ENCODE measurements at regions not wholly inside any gene's neighbourhood (a gene's known extent, or its start where the extent isn't known, plus 50 kb on each side); places are given as distances from the start of the nearest gene placed in this dataset.
A peak's percentile ranks its signal among the peaks of the same experiment; 100 is the strongest.

DNA sequence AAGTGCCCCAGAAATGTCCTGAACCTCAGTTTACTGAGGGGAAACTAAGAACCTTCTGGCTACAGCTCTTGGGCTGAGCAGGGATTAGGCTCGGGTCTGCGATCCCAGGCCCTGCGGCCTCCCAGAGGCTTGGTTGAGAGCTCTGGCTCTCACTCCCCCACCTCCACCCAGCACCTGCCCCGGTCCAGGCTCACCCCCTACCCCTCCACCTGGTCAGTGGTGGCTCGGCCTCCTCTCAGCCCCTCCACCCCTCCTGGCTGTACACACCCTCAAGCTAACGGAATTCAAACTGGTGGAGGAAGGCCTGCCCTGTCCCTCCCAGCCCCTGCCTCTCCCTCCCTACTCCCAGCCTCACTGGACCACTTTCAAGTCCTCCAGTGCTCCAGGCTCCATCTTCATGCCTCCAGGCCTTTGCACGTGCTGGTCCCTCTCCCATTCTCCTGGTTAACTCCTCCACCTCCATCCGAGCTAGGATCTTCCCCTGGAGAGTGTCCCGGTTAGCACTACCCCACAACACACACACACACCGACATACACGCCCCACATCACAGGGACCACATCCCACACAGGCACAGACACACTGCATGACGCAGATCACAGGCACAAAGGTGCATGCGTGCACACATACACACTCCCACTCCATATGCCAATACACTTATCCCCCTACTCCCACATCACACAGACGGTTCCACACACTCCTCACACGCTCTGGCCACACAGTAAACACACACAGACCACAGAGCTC lies 130.9 kb downstream of the C9orf50 start:
- H3K27ac Mint-ChIP-seq: peak overlapping the region; percentile 97
- H3K4me1 Mint-ChIP-seq: peaks cover 56% of the 10 kb centered on the region
- no peaks in the 10 kb centered on the region for H3K36me3 Mint-ChIP-seq
- H3K27me3 Mint-ChIP-seq: no peaks in the 10 kb centered on the region
- no peaks in the 10 kb centered on the region for H3K9me3 Mint-ChIP-seq
- peak overlapping the region; percentile 90 for H3K4me3 Mint-ChIP-seq

- Mint-ChIP-seq H3K4me3 (peak overlapping the region; percentile 89), H3K36me3 (no peaks in the 10 kb centered on the region), H3K4me1 (peaks cover 67% of the 10 kb centered on the region), H3K27ac (peak overlapping the region; percentile 97), H3K27me3 (no peaks in the 10 kb centered on the region), H3K9me3 (no peaks in the 10 kb centered on the region)
Observed at GRCh38 chr9:129487658-129488483, 133.0 kb downstream of the C9orf50 start.

DNA sequence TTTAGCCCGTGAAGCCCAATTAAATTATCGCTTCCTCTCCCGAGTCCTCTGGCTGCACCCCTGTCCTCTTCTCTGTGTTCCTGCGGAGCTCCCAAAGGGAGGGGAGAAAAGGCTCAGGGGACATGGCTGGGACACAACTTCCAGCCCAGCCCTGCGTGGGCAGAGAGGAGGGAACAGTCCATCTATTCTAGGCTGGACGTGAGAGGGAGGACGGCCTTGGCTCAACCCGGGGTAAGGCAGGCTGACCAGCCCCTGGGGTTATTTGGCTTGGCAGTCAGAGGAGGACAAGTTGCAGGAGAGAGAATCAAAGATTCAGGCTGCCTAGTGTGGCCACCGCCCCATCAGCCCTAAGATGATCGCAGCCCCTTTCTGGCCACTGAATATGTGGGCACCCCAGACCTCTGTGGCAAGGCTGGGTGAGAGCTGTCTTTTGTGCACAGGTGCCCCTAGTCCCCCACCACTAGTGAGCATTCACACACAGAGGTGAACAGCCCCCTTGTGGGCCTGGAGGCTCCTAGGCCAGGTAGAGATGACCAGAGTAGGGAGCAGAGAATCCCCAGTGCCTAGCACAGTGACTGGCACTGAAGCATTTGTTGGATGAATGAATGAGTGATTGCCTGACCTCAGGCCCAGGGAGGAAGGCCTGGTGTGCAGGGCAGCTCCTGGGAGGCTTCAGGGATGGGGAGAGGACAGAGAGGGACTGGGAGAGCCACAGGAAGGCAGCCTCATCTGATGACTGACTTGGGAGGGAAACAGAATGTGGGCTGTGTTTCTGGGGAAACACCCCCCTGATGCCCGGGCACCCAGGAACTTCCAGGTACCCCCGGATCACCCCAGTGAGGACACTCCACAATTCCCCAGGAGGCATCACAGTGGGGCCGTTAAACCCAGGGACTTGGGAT lies 133.9 kb downstream of the C9orf50 start:
- no peaks in the 10 kb centered on the region for H3K36me3 Mint-ChIP-seq
- H3K27me3 Mint-ChIP-seq: no peaks in the 10 kb centered on the region
- peaks cover 67% of the 10 kb centered on the region for H3K4me1 Mint-ChIP-seq

DNA sequence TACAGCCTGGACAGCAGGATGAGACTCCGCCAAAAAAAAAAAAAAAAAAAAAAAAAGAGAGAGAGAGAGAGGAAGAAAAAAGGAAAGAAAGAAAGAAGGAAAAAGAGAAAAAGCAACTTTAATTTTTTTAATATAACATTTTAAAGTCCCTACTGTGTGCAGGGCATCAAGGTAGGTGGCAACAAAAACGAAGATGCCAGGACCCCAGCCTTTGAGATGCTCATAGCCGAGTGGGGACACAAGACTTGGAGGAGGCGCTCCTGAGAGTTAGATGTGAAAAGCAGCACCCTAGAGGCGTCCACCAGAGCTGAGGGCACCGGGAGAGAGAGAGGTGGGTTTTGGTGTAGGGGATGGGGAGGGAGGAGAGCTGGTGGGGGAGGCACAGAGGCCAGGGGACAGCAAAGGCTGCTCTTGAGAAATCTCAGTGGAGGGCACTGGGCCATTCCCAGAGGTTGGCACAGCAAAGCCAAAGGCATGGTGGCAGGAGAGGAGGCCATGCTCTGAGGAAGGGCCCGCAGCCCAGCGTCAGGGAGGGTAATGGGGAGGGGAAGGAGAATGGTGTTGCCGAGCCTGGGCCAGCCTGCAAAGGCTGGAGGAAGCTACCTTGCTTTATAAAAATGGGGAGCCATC lies 135.6 kb downstream of the C9orf50 start:
- H3K27me3 Mint-ChIP-seq: no peaks in the 10 kb centered on the region
- H3K4me3 Mint-ChIP-seq: no peak overlapping the region
- H3K4me1 Mint-ChIP-seq: peaks cover 55% of the 10 kb centered on the region
- no peaks in the 10 kb centered on the region for H3K9me3 Mint-ChIP-seq
- no peaks in the 10 kb centered on the region for H3K36me3 Mint-ChIP-seq
- peak overlapping the region; percentile 55 for H3K27ac Mint-ChIP-seq

More for the DNA sequence above, 133.9 kb downstream of the C9orf50 start:
- no peaks in the 10 kb centered on the region for H3K9me3 Mint-ChIP-seq
- H3K4me3 Mint-ChIP-seq: peak overlapping the region; percentile 89
- H3K27ac Mint-ChIP-seq: peak overlapping the region; percentile 97

DNA sequence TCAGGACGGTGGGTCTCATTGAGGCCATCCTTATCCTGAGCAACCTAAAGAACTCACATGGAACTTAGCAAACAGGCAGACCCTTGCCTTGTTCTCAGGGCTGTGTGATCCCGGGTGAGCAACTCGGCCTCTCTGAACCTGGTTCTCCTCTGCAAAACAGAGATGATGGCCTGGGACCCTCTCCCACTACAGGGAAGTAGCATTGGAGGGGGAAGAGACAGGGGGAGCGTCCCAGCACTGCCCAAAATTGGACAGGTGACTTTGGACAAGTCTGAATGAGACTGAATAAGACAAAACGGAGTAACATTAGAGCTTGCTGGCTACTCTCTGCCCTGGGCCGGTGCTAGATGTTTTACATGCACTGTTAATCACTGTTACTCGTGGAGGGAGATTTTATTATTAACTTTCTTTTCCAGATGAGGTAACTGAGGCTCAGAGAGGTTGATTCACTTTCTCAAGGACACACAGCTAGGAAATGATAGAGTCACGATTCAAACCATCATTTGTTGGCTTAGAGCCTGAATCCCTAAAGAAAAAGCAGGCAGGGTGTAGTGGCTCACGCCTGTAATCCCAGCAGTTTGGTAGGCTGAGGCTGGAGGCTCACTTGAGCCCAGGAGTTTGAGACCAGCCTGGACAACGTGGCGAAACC lies 136.4 kb downstream of the C9orf50 start:
- no peak overlapping the region for H3K4me3 Mint-ChIP-seq
- no peaks in the 10 kb centered on the region for H3K9me3 Mint-ChIP-seq
- H3K36me3 Mint-ChIP-seq: no peaks in the 10 kb centered on the region
- peak overlapping the region; percentile 69 for H3K27ac Mint-ChIP-seq
- H3K27me3 Mint-ChIP-seq: peaks cover 2% of the 10 kb centered on the region
- H3K4me1 Mint-ChIP-seq: peaks cover 49% of the 10 kb centered on the region

GRCh38 chr9:129483415-129484351 lies 137.2 kb downstream of the C9orf50 start:
- H3K27ac Mint-ChIP-seq: peak overlapping the region; percentile 69
- no peaks in the 10 kb centered on the region for H3K9me3 Mint-ChIP-seq
- no peaks in the 10 kb centered on the region for H3K36me3 Mint-ChIP-seq
- H3K4me3 Mint-ChIP-seq: peak overlapping the region; percentile 73
- H3K4me1 Mint-ChIP-seq: peaks cover 44% of the 10 kb centered on the region
- H3K27me3 Mint-ChIP-seq: peaks cover 2% of the 10 kb centered on the region

- H3K9me3 Mint-ChIP-seq: no peaks in the 10 kb centered on the region
- H3K36me3 Mint-ChIP-seq: no peaks in the 10 kb centered on the region
- H3K4me3 Mint-ChIP-seq: peak overlapping the region; percentile 73
- peaks cover 2% of the 10 kb centered on the region for H3K27me3 Mint-ChIP-seq
- peak overlapping the region; percentile 62 for H3K27ac Mint-ChIP-seq
- peaks cover 39% of the 10 kb centered on the region for H3K4me1 Mint-ChIP-seq
Observed at GRCh38 chr9:129482521-129483414, 138.1 kb downstream of the C9orf50 start.

DNA sequence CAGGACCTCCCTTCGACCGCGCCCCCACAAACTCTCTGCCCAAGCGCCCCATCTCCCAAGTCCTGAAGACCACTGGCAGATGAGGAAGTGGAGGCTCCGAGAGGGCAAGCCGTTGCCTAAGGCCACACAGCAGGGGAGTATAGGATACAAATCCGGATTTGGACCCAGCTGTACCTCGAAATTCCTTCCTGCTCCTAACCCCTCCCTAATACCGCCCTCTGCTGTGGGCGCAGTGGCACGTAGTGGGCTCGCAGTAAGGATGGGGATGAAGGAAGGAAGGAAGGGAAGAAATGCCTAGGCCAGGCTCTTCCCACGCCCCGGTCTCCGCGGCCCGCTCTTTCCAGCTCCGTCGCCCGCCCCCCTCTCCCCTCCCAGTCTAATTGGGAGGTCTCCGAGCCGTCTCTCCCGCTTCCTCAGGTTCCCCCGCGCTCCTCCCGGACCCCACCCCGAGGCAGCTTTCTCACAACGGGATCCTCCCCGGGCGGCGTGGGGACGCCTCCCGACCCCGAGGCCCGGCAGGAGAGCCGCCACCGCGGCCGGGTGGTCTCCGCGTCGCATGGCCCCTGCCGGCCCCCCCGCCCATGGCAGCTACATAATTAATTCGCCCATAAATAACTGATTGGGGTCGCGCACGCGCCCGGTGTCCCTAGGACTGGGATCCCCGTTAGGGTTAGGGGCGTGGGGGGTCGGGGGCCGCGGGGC lies 138.9 kb downstream of the C9orf50 start:
- no peaks in the 10 kb centered on the region for H3K9me3 Mint-ChIP-seq
- peak overlapping the region; percentile 42 for H3K4me3 Mint-ChIP-seq
- peaks cover 32% of the 10 kb centered on the region for H3K4me1 Mint-ChIP-seq
- H3K36me3 Mint-ChIP-seq: no peaks in the 10 kb centered on the region
- no peak overlapping the region for H3K27ac Mint-ChIP-seq
- peaks cover 2% of the 10 kb centered on the region for H3K27me3 Mint-ChIP-seq

DNA sequence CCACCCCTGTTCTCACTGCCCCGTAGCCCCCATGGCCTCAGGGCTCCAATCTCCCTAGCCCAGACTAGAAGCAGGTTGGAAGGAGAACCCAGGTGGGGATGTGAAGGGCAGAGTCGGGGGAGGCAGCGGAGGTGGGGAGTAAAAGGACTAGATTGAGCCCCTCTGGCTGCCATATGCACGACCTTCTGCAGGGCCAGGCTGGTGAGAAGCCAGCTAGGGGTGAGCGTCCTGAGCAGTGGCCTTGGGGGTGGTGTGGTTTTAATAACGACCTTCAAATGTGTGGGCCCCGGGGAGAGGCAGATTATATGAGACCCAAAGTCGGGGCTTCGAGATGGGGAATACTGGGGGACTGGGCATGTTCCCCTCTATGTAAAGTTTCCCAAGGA lies 139.5 kb downstream of the C9orf50 start:
- peak overlapping the region; percentile 44 for H3K4me3 Mint-ChIP-seq
- no peaks in the 10 kb centered on the region for H3K36me3 Mint-ChIP-seq
- H3K4me1 Mint-ChIP-seq: peaks cover 28% of the 10 kb centered on the region
- H3K27ac Mint-ChIP-seq: no peak overlapping the region
- no peaks in the 10 kb centered on the region for H3K9me3 Mint-ChIP-seq
- H3K27me3 Mint-ChIP-seq: peaks cover 2% of the 10 kb centered on the region

DNA sequence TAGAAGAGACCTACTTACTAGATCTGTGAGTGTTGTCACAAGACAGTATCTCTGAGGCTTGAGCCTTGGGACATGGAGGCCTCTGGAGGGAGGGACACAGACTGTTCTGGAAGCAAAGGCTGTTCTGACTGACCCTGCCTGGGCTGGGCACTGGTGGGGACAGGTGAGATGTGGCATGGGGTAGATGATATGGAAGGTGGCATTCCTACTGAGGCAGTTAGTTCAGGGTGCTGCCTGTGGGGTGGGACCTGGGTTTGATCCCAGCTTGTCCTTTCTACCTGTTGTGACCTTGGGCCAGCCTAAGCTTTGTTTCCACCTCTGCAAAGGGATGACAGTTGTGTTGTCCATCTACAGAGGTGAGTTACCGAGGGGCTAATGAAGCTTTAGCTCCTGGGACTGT lies 140.2 kb downstream of the C9orf50 start:
- Mint-ChIP-seq H3K27ac (no peak overlapping the region), H3K9me3 (no peaks in the 10 kb centered on the region), H3K4me1 (peaks cover 22% of the 10 kb centered on the region), H3K27me3 (peaks cover 2% of the 10 kb centered on the region), H3K36me3 (no peaks in the 10 kb centered on the region), H3K4me3 (no peak overlapping the region)

DNA sequence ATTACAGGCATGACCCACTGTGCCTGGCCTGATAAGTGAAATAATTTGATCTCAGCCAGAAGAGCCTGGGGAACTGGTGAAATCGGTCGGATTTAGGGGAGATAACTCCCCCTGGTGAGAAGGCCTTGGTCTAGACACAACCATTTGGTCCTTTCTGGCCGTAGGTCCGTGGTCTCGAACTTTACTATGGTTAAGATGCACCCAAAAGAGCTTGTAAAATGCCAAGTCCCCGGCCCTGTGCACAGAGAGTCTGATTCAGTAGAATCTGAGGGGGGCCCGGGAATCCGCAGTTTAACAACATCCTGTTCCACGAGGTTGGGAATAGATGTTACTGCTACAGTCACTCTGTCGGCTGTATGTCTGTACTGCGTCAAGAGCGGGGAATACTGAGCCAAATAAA lies 140.7 kb downstream of the C9orf50 start:
- peaks cover 2% of the 10 kb centered on the region for H3K27me3 Mint-ChIP-seq
- no peak overlapping the region for H3K4me3 Mint-ChIP-seq
- H3K27ac Mint-ChIP-seq: no peak overlapping the region

DNA sequence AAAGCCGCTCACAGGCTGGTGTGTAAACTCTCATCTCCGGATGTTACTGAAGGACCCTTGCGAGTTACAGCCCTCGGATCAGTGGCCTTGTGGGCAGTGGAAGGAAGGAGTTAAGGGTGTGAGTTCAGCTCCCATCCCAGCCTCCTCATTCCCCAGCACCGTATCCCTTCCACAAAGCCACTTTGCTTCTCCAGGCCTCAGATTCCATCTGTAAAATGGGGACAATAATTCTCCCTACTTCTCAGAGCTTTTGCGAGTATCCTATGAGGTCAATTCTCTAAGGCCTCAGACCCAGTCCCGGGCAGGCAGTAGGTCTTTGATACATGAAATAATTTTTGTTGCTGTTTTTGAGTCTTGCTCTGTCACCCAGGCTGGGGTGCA lies 141.3 kb downstream of the C9orf50 start:
- Mint-ChIP-seq H3K4me1 (peaks cover 13% of the 10 kb centered on the region), H3K4me3 (no peak overlapping the region), H3K9me3 (no peaks in the 10 kb centered on the region), H3K27me3 (peaks cover 2% of the 10 kb centered on the region), H3K36me3 (no peaks in the 10 kb centered on the region), H3K27ac (no peak overlapping the region)

More for the DNA sequence above, 140.7 kb downstream of the C9orf50 start:
- Mint-ChIP-seq H3K36me3 (no peaks in the 10 kb centered on the region), H3K9me3 (no peaks in the 10 kb centered on the region), H3K4me1 (peaks cover 17% of the 10 kb centered on the region)

Data from activated naive CD4-positive, alpha-beta T cell treated with anti-CD3 and anti-CD28 coated beads, Interleukin-2, amount 50 U/mL, for 24 hours (primary cell).